Endodermal cell (in vitro differentiated cells): ENCODE measurements at regions not wholly inside any gene's neighbourhood (a gene's known extent, or its start where the extent isn't known, plus 50 kb on each side); places are given as distances from the start of the nearest gene placed in this dataset.

ENCODE experiments used
- DNase-seq: peaks from one replicate; pipeline ENCODE4 v3.0.0-alpha.2; 2017
- H3K27ac ChIP-seq: 2 replicates; pipeline ENCODE4 v1.5.1; 2013; ENCODE audit warnings: mild to moderate bottlenecking, low read depth, low read length, moderate library complexity
- H3K27me3 ChIP-seq: 2 replicates; pipeline ENCODE4 v1.6.1; 2013; ENCODE audit warnings: mild to moderate bottlenecking, low read length, moderate library complexity; ENCODE audit not compliant: insufficient read depth, control insufficient read depth, poor library complexity, severe bottlenecking
- H3K36me3 ChIP-seq: 2 replicates; pipeline ENCODE4 v1.7.0; 2013; ENCODE audit warnings: mild to moderate bottlenecking, low read length, moderate library complexity; ENCODE audit not compliant: control insufficient read depth, insufficient read depth
- H3K4me1 ChIP-seq: one replicate; pipeline ENCODE4 v1.7.0; 2013; ENCODE audit warnings: low read length; ENCODE audit not compliant: control insufficient read depth, insufficient read depth
- H3K4me3 ChIP-seq: 2 replicates; pipeline ENCODE4 v1.5.1; 2013; ENCODE audit warnings: mild to moderate bottlenecking, low read length, moderate library complexity
- H3K9ac ChIP-seq: 2 replicates; pipeline ENCODE4 v1.6.1; 2013; ENCODE audit warnings: mild to moderate bottlenecking, low read length, moderate library complexity; ENCODE audit not compliant: poor library complexity, severe bottlenecking; ENCODE audit errors: extremely low read depth
- H3K9me3 ChIP-seq: 2 replicates; pipeline ENCODE4 v1.6.1; 2013; ENCODE audit warnings: mild to moderate bottlenecking, low read length, moderate library complexity; ENCODE audit not compliant: control insufficient read depth
- H3K27ac Mint-ChIP-seq: 2 replicates; pipeline ENCODE4 v1.8.0; 2020; ENCODE audit warnings: mixed read lengths
- H3K27me3 Mint-ChIP-seq: 2 replicates; pipeline ENCODE4 v1.8.0; 2021; ENCODE audit warnings: mild to moderate bottlenecking, mixed read lengths; ENCODE audit not compliant: insufficient read depth
- H3K36me3 Mint-ChIP-seq: 2 replicates; pipeline ENCODE4 v1.8.0; 2020; ENCODE audit warnings: low read depth, mixed read lengths
- H3K4me1 Mint-ChIP-seq: 2 replicates; pipeline ENCODE4 v1.8.0; 2020; ENCODE audit warnings: mixed read lengths
- H3K4me3 Mint-ChIP-seq: 2 replicates; pipeline ENCODE4 v1.8.0; 2020; ENCODE audit warnings: mild to moderate bottlenecking, moderate library complexity, mixed read lengths
- H3K9me3 Mint-ChIP-seq: 2 replicates; pipeline ENCODE4 v1.8.0; 2020; ENCODE audit warnings: mild to moderate bottlenecking, mixed read lengths
- CTCF ChIP-seq: fragments of 200-600 bp; sonication (generic); conservative IDR thresholded peaks from 2 replicates; pipeline ENCODE4 v1.5.0; 2021; ENCODE audit warnings: antibody characterized with exemption, mild to moderate bottlenecking
- WGBS, 2 experiments: methylation state at CpG; one replicate each; pipeline versions ENCODE4 v1.1.5 to v1.1.7; 2013; ENCODE audit warnings: missing lambda C conversion rate in 2 of 2, mixed read lengths in 1 of 2; ENCODE audit not compliant: insufficient coverage in 1 of 2, insufficient read length in 1 of 2; 5-methylcytosine and 5-hydroxymethylcytosine counted together

GRCh38 chr9:106616851-106617345, 246.1 kb upstream of the ZNF462 start:
- Histone ChIP-seq H3K27ac (no peak overlapping the region), H3K9me3 (no peaks in the 10 kb centered on the region), H3K4me3 (peak overlapping the region; percentile 50), H3K27me3 (no peaks in the 10 kb centered on the region), H3K36me3 (no peaks in the 10 kb centered on the region), H3K4me1 (peaks cover 4% of the 10 kb centered on the region), H3K9ac (no peak overlapping the region)
- no peak for TF ChIP-seq CTCF
- WGBS, 2 experiments: 80 to 84% methylated on average over 6 to 7 of the region's 7 CpGs
- Mint-ChIP-seq H3K9me3 (no peaks in the 10 kb centered on the region), H3K4me3 (no peak overlapping the region), H3K4me1 (peaks cover 30% of the 10 kb centered on the region), H3K27me3 (peaks cover 3% of the 10 kb centered on the region), H3K27ac (no peak overlapping the region), H3K36me3 (no peaks in the 10 kb centered on the region)
- DNase-seq: no peak

- peaks cover 3% of the 10 kb centered on the region for H3K27me3 Mint-ChIP-seq
- H3K4me3 Mint-ChIP-seq: no peak overlapping the region
- H3K27ac Mint-ChIP-seq: no peak overlapping the region
- Histone ChIP-seq H3K4me1 (peaks cover 4% of the 10 kb centered on the region), H3K9me3 (no peaks in the 10 kb centered on the region), H3K27ac (no peak overlapping the region), H3K4me3 (no peak overlapping the region), H3K36me3 (no peaks in the 10 kb centered on the region), H3K27me3 (no peaks in the 10 kb centered on the region), H3K9ac (no peak overlapping the region)
- peaks cover 30% of the 10 kb centered on the region for H3K4me1 Mint-ChIP-seq
- DNase-seq: no peak
- WGBS, 2 experiments: 93 to 100% methylated on average over 1 of the region's 1 CpG
- H3K9me3 Mint-ChIP-seq: no peaks in the 10 kb centered on the region
- no peak for TF ChIP-seq CTCF
- no peaks in the 10 kb centered on the region for H3K36me3 Mint-ChIP-seq
These were observed 243.8 kb upstream of the ZNF462 start for GRCh38 chr9:106619211-106619610.

- H3K36me3 Mint-ChIP-seq: no peaks in the 10 kb centered on the region
- DNase-seq: no peak
- no peak overlapping the region for H3K27ac Mint-ChIP-seq
- H3K4me3 Mint-ChIP-seq: no peak overlapping the region
- no peak overlapping the region for H3K9ac ChIP-seq
- H3K4me1 ChIP-seq: peaks cover 4% of the 10 kb centered on the region
- H3K4me1 Mint-ChIP-seq: peaks cover 30% of the 10 kb centered on the region
- TF ChIP-seq CTCF: no peak
- peak overlapping the region; percentile 98 for H3K27ac ChIP-seq
- no peaks in the 10 kb centered on the region for H3K9me3 ChIP-seq
- no peaks in the 10 kb centered on the region for H3K9me3 Mint-ChIP-seq
- no peak overlapping the region for H3K4me3 ChIP-seq
- WGBS, 2 experiments: 88% methylated on average over 2 of the region's 2 CpGs; no CpG with 5 or more reads in 1 of the 2 experiments
- no peaks in the 10 kb centered on the region for H3K36me3 ChIP-seq
- no peaks in the 10 kb centered on the region for H3K27me3 ChIP-seq
- peaks cover 3% of the 10 kb centered on the region for H3K27me3 Mint-ChIP-seq
These were observed 242.9 kb upstream of the ZNF462 start for GRCh38 chr9:106620081-106620480.
